ENCODE measurements at regions not wholly inside any gene's neighbourhood (a gene's known extent, or its start where the extent isn't known, plus 50 kb on each side); places are given as distances from the start of the nearest gene placed in this dataset.
A peak's percentile ranks its signal among the peaks of the same experiment; 100 is the strongest.

DNA sequence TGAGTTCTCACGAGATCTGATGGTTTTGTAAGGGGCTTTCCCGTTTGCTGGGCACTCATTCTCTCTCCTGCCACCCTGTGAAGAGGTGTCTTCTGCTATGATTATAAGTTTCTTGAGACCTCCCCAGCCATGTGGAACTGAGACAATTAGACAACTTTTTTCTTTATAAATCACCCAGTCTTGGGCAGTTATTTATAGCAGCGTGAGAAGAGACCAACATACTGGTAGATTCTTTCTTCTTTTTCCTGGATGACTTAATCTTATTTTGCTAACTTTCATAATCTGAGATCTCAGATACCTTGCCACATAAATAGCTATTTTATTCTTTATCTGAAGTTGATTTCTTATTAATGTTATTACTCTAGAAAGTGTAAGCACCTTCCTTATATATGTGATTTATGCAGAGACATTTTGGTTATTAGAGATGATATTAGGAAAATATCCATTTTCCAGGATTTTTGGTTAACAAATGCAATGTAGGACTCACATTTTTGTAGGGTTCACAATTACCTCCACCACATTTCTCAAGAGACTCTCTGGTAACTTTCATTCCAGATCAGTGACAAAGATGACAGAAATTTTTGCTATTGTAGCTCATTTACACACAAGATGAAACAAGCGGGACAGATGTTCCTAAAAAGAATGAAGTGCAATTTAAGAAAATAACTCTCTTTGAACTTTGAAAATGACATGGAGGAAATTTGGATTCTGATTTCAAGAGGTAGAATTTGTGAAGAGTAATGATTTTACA is 97.9 kb upstream of the RND3 start:
- Histone ChIP-seq H3K9ac (ENCODE audit: low read length in 5 of 5) (no peak overlapping the region), H3K27me3 (ENCODE audit: control insufficient read depth in 5 of 5, insufficient read depth in 4 of 5, low read length in 5 of 5) (no peaks in the 10 kb centered on the region), H3K36me3 (ENCODE audit: control insufficient read depth in 5 of 5, insufficient read depth in 5 of 5, low read length in 5 of 5) (no peaks in the 10 kb centered on the region), H3K4me3 (ENCODE audit: low read depth in 1 of 5, low read length in 5 of 5) (no peak overlapping the region), H3K9me3 (ENCODE audit: control insufficient read depth in 5 of 5, low read length in 5 of 5) (no peaks in the 10 kb centered on the region), H3K27ac (ENCODE audit: low read depth, low read length) (no peak overlapping the region), H3K4me1 (ENCODE audit: control insufficient read depth in 5 of 5, insufficient read depth in 5 of 5, low read length in 5 of 5) (peaks cover 0 to 21% (median 18%) of the 10 kb centered on the region in 5 donors)

DNA sequence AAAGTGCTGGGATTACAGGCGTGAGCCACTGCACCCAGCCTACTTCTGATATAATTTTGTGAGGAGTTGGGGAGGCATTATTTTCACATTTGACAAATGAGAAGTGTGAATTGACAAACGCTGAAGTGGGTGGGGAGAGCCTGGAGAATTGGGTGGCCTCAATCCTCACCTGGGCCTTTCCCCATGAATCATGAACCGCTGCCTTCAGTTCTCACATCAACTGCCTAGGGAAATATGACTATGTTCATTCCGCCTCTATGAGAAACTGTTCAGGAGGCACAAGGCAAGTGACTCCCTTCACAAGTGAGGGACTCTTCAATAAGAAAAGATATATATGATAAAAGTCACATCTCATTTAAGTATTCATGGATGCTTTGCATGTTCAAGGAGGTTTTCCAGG is 96.6 kb upstream of the RND3 start:
- Histone ChIP-seq H3K9ac (ENCODE audit: low read length in 5 of 5) (no peak overlapping the region), H3K9me3 (ENCODE audit: control insufficient read depth in 5 of 5, low read length in 5 of 5) (peaks cover 0 to 6% (median 0%) of the 10 kb centered on the region in 5 donors), H3K4me1 (ENCODE audit: control insufficient read depth in 5 of 5, insufficient read depth in 5 of 5, low read length in 5 of 5) (peaks cover 0 to 21% (median 18%) of the 10 kb centered on the region in 5 donors), H3K36me3 (ENCODE audit: control insufficient read depth in 5 of 5, insufficient read depth in 5 of 5, low read length in 5 of 5) (no peaks in the 10 kb centered on the region), H3K27ac (ENCODE audit: low read depth, low read length) (no peak overlapping the region), H3K4me3 (ENCODE audit: low read depth in 1 of 5, low read length in 5 of 5) (no peak overlapping the region), H3K27me3 (ENCODE audit: control insufficient read depth in 5 of 5, insufficient read depth in 4 of 5, low read length in 5 of 5) (no peaks in the 10 kb centered on the region)

DNA sequence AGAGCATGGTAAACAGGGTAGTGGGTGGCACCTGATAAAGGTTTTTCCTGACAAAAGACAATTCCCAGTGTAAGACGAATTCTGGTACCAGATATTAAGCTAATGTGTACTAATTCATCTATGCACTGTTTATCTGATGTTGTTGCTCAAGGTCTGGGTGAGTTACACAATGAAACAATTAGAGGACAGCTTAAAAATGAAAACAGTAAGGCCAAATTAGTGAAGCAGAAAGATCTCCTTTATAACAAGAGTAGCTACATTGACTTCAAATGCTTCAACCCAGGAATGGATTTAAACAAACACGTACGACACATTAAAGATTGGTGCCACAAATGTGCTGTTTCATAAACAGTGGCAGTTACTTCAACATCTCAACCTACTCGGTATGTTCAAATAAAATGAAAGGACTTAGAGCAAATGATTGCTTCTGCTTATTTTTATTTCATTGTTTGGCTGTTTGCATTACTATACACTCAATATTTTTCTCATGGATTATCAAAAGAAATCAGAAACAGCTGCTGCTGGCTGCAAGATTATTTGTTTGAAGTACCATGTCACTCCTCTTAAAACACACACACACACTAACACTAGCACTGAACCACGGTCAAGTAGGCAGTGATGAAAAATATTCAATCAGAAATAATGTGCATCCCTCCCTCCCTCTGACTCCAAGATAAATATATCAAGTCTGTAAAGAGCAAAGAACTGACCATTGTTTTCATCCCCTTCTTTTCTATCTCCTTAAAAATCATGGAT is 94.4 kb upstream of the RND3 start:
- Histone ChIP-seq H3K4me3 (ENCODE audit: low read depth in 1 of 5, low read length in 5 of 5) (no peak overlapping the region), H3K4me1 (ENCODE audit: control insufficient read depth in 5 of 5, insufficient read depth in 5 of 5, low read length in 5 of 5) (peaks cover 0 to 6% (median 2%) of the 10 kb centered on the region in 5 donors), H3K27ac (ENCODE audit: low read depth, low read length) (no peak overlapping the region), H3K36me3 (ENCODE audit: control insufficient read depth in 5 of 5, insufficient read depth in 5 of 5, low read length in 5 of 5) (no peaks in the 10 kb centered on the region), H3K27me3 (ENCODE audit: control insufficient read depth in 5 of 5, insufficient read depth in 4 of 5, low read length in 5 of 5) (no peaks in the 10 kb centered on the region), H3K9ac (ENCODE audit: low read length in 5 of 5) (no peak overlapping the region), H3K9me3 (ENCODE audit: control insufficient read depth in 5 of 5, low read length in 5 of 5) (peaks cover 0 to 17% (median 9%) of the 10 kb centered on the region in 5 donors)

DNA sequence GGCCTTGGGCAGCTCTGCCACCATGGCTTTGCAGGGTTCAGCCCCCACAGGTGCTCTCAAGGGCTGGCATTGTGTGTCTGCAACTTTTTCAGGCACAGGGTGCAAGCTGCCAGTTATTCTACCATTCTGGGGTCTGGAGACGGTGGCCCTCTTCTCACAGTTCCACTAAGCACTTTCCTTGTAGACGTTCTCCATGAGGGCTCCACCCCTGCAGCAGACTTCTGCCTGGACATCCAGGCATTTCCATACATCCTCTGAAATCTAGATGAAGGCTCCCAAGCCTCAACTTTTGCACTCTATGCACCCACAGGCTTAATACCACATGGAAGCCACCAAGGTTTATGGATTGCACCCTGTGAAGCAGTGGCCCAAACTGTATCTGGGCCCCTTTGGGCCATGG is 91.0 kb upstream of the RND3 start:
- Histone ChIP-seq H3K27me3 (ENCODE audit: control insufficient read depth in 5 of 5, insufficient read depth in 4 of 5, low read length in 5 of 5) (no peaks in the 10 kb centered on the region), H3K9me3 (ENCODE audit: control insufficient read depth in 5 of 5, low read length in 5 of 5) (peaks cover 0 to 17% (median 9%) of the 10 kb centered on the region in 5 donors), H3K4me3 (ENCODE audit: low read depth in 1 of 5, low read length in 5 of 5) (peak overlapping the region in 1 of 5 donors; percentile 24), H3K36me3 (ENCODE audit: control insufficient read depth in 5 of 5, insufficient read depth in 5 of 5, low read length in 5 of 5) (no peaks in the 10 kb centered on the region), H3K9ac (ENCODE audit: low read length in 5 of 5) (no peak overlapping the region), H3K27ac (ENCODE audit: low read depth, low read length) (no peak overlapping the region), H3K4me1 (ENCODE audit: control insufficient read depth in 5 of 5, insufficient read depth in 5 of 5, low read length in 5 of 5) (no peaks in the 10 kb centered on the region)

DNA sequence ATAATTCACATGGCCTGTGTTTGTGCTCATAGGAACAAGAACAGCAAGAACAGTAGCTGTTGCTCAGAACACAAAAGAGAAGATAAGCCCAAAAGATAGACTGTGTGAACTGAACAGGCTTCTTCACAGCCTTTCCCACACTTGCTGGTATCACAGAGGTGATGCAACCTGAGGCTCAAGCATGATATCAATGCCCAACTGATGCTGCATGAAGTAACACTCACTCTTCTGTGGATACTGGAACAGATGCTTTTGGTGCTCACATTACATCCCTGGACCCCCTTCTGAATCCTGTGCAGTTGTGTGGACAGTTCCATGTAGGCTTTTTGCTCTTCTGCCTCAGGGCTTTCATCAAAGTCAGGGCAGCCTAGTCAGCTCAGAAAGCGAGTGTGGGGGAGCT is 88.4 kb upstream of the RND3 start:
- Histone ChIP-seq H3K4me3 (ENCODE audit: low read depth in 1 of 5, low read length in 5 of 5) (no peak overlapping the region), H3K27ac (ENCODE audit: low read depth, low read length) (no peak overlapping the region), H3K27me3 (ENCODE audit: control insufficient read depth in 5 of 5, insufficient read depth in 4 of 5, low read length in 5 of 5) (no peaks in the 10 kb centered on the region), H3K9ac (ENCODE audit: low read length in 5 of 5) (no peak overlapping the region), H3K4me1 (ENCODE audit: control insufficient read depth in 5 of 5, insufficient read depth in 5 of 5, low read length in 5 of 5) (peaks cover 0 to 12% (median 3%) of the 10 kb centered on the region in 5 donors), H3K36me3 (ENCODE audit: control insufficient read depth in 5 of 5, insufficient read depth in 5 of 5, low read length in 5 of 5) (no peaks in the 10 kb centered on the region), H3K9me3 (ENCODE audit: control insufficient read depth in 5 of 5, low read length in 5 of 5) (peaks cover 0 to 17% (median 9%) of the 10 kb centered on the region in 5 donors)

DNA sequence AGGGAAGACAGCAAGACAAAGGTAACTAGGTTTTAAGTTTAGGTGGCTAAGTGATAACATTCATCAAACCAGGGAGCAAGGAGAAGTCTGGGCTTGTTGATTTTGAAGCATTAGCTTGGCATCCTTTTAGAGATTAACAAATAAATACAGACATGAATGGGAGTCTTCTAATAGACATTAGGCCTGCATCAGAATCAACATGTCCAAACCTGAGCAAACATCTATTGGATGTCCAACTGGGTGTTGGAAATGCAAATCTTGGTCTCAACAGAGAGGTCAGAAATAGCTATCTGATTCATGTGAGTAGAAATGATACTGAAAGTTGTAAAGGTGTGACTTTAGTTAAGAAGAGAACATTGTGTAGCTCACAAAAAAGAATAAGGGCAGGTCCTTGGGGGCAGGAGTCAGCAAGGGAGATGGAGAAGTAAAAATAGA is 85.5 kb upstream of the RND3 start:
- Histone ChIP-seq H3K4me3 (ENCODE audit: low read depth in 1 of 5, low read length in 5 of 5) (no peak overlapping the region), H3K27me3 (ENCODE audit: control insufficient read depth in 5 of 5, insufficient read depth in 4 of 5, low read length in 5 of 5) (no peaks in the 10 kb centered on the region), H3K9me3 (ENCODE audit: control insufficient read depth in 5 of 5, low read length in 5 of 5) (peaks cover 0 to 2% (median under 1%) of the 10 kb centered on the region in 5 donors), H3K4me1 (ENCODE audit: control insufficient read depth in 5 of 5, insufficient read depth in 5 of 5, low read length in 5 of 5) (peaks cover 0 to 30% (median 17%) of the 10 kb centered on the region in 5 donors), H3K9ac (ENCODE audit: low read length in 5 of 5) (no peak overlapping the region), H3K27ac (ENCODE audit: low read depth, low read length) (no peak overlapping the region), H3K36me3 (ENCODE audit: control insufficient read depth in 5 of 5, insufficient read depth in 5 of 5, low read length in 5 of 5) (no peaks in the 10 kb centered on the region)

DNA sequence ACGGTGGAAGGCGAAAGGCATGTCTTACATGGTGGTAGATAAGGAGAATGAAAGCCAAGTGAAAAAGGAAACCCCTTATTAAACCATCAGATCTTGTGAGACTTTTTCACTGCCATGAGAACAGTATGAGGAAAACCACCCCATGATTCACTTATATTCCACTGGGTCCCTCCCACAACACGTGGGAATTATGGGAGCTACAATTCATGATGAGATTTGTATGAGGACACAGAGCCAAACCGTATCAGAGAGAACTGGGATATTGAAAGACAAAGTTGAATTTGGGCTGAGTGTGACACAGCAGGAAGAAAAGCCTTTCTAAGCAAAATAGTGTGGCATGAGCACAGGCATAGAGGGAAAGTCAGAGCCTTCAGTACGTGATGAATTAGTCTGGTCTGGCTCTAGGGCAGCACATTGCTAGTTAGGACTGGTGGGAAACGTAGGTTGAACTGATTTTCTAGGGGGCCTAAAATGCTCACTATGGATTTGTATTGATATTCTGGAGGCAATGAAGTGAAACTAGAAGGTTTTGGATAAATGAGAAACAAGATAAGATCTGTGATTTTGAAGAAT is 84.8 kb upstream of the RND3 start:
- Histone ChIP-seq H3K27me3 (ENCODE audit: control insufficient read depth in 5 of 5, insufficient read depth in 4 of 5, low read length in 5 of 5) (no peaks in the 10 kb centered on the region), H3K36me3 (ENCODE audit: control insufficient read depth in 5 of 5, insufficient read depth in 5 of 5, low read length in 5 of 5) (no peaks in the 10 kb centered on the region), H3K27ac (ENCODE audit: low read depth, low read length) (no peak overlapping the region), H3K9me3 (ENCODE audit: control insufficient read depth in 5 of 5, low read length in 5 of 5) (no peaks in the 10 kb centered on the region), H3K4me1 (ENCODE audit: control insufficient read depth in 5 of 5, insufficient read depth in 5 of 5, low read length in 5 of 5) (peaks cover 0 to 37% (median 23%) of the 10 kb centered on the region in 5 donors), H3K4me3 (ENCODE audit: low read depth in 1 of 5, low read length in 5 of 5) (no peak overlapping the region), H3K9ac (ENCODE audit: low read length in 5 of 5) (no peak overlapping the region)

DNA sequence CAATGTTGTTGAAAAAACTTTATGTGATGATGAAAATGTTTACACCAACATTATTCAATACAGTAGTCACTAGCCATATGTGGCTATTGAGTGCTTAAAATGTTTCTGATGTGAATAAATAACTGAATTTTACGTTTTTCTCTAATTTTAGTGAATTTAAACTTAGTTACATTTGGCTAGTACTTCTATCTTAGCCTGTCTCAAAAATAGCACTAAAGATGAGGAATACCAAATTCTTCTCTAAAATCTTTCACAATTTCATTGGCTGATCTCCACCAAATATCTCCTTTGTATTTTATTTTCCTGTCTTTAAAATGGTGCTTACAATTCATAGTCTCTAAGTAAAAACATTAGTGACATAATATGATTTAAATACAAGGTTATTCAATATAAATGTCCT is 83.7 kb upstream of the RND3 start:
- Histone ChIP-seq H3K4me3 (ENCODE audit: low read depth in 1 of 5, low read length in 5 of 5) (no peak overlapping the region), H3K9ac (ENCODE audit: low read length in 5 of 5) (peak overlapping the region in 1 of 5 donors; percentile 57), H3K36me3 (ENCODE audit: control insufficient read depth in 5 of 5, insufficient read depth in 5 of 5, low read length in 5 of 5) (no peaks in the 10 kb centered on the region), H3K4me1 (ENCODE audit: control insufficient read depth in 5 of 5, insufficient read depth in 5 of 5, low read length in 5 of 5) (peaks cover 0 to 37% (median 23%) of the 10 kb centered on the region in 5 donors), H3K27ac (ENCODE audit: low read depth, low read length) (no peak overlapping the region), H3K9me3 (ENCODE audit: control insufficient read depth in 5 of 5, low read length in 5 of 5) (no peaks in the 10 kb centered on the region), H3K27me3 (ENCODE audit: control insufficient read depth in 5 of 5, insufficient read depth in 4 of 5, low read length in 5 of 5) (no peaks in the 10 kb centered on the region)

DNA sequence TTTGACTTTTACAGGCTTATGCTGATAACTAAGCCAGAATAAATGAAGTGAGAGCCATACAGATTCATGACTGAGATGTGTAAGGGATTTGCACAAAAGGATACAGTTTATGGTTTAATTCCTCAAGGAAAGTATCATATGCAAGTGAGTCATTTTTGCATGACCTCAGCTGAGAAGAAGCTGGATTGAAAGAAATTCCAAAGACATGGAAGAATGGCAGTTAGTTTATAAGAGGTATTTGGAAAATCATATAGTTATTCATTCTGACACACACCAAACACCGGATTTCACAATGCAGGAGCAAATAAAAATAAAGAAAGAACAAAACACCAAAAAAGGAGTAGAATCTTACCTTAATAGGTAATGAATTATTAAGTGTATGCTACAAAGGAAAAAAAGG is 83.2 kb upstream of the RND3 start:
- Histone ChIP-seq H3K36me3 (ENCODE audit: control insufficient read depth in 5 of 5, insufficient read depth in 5 of 5, low read length in 5 of 5) (no peaks in the 10 kb centered on the region), H3K27me3 (ENCODE audit: control insufficient read depth in 5 of 5, insufficient read depth in 4 of 5, low read length in 5 of 5) (no peaks in the 10 kb centered on the region), H3K9me3 (ENCODE audit: control insufficient read depth in 5 of 5, low read length in 5 of 5) (no peaks in the 10 kb centered on the region), H3K27ac (ENCODE audit: low read depth, low read length) (no peak overlapping the region), H3K4me1 (ENCODE audit: control insufficient read depth in 5 of 5, insufficient read depth in 5 of 5, low read length in 5 of 5) (peaks cover 0 to 37% (median 23%) of the 10 kb centered on the region in 5 donors), H3K9ac (ENCODE audit: low read length in 5 of 5) (peak overlapping the region in 1 of 5 donors; percentile 57), H3K4me3 (ENCODE audit: low read depth in 1 of 5, low read length in 5 of 5) (no peak overlapping the region)

DNA sequence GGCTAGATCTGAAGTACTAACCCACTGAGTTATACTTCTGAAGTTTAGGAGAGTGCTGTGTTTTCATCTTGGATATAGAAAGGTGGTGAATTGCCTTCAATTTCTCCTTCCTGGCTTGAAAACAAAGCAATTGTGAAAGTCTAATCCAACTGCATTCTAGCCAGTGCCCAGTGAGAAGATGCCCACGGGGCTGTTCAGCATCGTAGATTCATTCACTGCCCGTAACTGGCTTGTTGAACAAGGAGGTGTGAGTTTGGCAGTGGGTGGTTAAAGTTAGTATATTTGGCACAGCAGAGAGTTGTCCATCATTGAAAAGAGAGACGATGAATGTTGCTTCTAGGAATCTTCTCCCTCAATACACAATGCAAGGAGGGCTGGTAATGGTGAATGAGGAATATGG is 82.3 kb upstream of the RND3 start:
- H3K4me3 ChIP-seq (ENCODE audit: low read depth in 1 of 5, low read length in 5 of 5) = no peak overlapping the region
- H3K9me3 ChIP-seq (ENCODE audit: control insufficient read depth in 5 of 5, low read length in 5 of 5) = no peaks in the 10 kb centered on the region

More for the DNA sequence above, 82.3 kb upstream of the RND3 start:
- no peak overlapping the region for H3K27ac ChIP-seq (ENCODE audit: low read depth, low read length)
- H3K27me3 ChIP-seq (ENCODE audit: control insufficient read depth in 5 of 5, insufficient read depth in 4 of 5, low read length in 5 of 5) = no peaks in the 10 kb centered on the region
- no peak overlapping the region for H3K9ac ChIP-seq (ENCODE audit: low read length in 5 of 5)
- no peaks in the 10 kb centered on the region for H3K36me3 ChIP-seq (ENCODE audit: control insufficient read depth in 5 of 5, insufficient read depth in 5 of 5, low read length in 5 of 5)
- H3K4me1 ChIP-seq (ENCODE audit: control insufficient read depth in 5 of 5, insufficient read depth in 5 of 5, low read length in 5 of 5) = peaks cover 0 to 37% (median 23%) of the 10 kb centered on the region in 5 donors
